ENCODE measurements at regions not wholly inside any gene's neighbourhood (a gene's known extent, or its start where the extent isn't known, plus 50 kb on each side); places are given as distances from the start of the nearest gene placed in this dataset.

DNA sequence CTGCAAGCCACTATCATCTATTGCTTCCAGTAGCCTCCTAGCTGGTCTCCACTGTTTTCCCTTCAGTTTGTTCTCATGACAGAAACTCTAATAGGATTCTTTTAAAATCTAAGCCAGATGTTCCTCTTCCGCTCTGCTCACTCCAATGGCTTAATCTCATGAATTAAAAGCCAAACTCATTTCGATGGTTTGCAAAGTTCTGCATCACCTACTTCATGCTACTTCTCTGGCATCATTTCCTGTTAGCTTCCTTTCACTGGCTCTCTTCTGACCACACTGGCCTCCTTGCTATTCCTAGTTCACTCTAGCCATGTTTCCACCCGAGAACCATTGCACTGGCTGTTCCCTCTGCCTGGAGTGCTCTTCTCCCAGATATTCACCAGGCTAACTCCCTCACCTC is 102.0 kb upstream of the LSM6 start:
- TF ChIP-seq CTCF (IDR thresholded peaks at IDR 0.05) = no peak
- TF ChIP-seq POLR2A (IDR thresholded peaks at IDR 0.05) = no peak
